Stomach (tissue), 8 donors: ENCODE measurements at regions not wholly inside any gene's neighbourhood (a gene's known extent, or its start where the extent isn't known, plus 50 kb on each side); places are given as distances from the start of the nearest gene placed in this dataset.
"Not testable (repeated sequence)": the region's sequence is repeated elsewhere in the genome, so short reads cannot be mapped to it uniquely, and the experiment has no call there.

Experiments
- DNase-seq, 2 donors: peaks; one replicate each; pipeline versions ENCODE4 v3.0.0 to v3.0.0-alpha.2; 2013 to 2019
- H3K27ac ChIP-seq, 5 donors: fragments of 200-600 bp in 4 of 5; sonication (generic) in 4 of 5; one replicate each; pipeline ENCODE4 v1.5.1; 2013 to 2019; ENCODE audit warnings: mild to moderate bottlenecking in 1 of 5, moderate library complexity in 1 of 5
- H3K27me3 ChIP-seq, 3 donors: fragments of 200-600 bp; sonication (generic); one replicate each; pipeline ENCODE4 v1.5.1; 2017 to 2019; ENCODE audit warnings: mixed run types in 1 of 3
- H3K36me3 ChIP-seq, 4 donors: fragments of 200-600 bp; sonication (generic); 1 replicate in 3 of 4; 2 replicates in 1 of 4; pipeline ENCODE4 v1.5.1; 2016 to 2019
- H3K4me1 ChIP-seq, 4 donors: fragments of 200-600 bp; sonication (generic); one replicate each; pipeline ENCODE4 v1.5.1; 2016 to 2019
- H3K4me3 ChIP-seq, 4 donors: fragments of 200-600 bp; sonication (generic) in 3 of 4; one replicate each; pipeline ENCODE4 v1.5.1; 2016 to 2019; ENCODE audit warnings: mild to moderate bottlenecking in 1 of 4
- H3K9me3 ChIP-seq, 4 donors: fragments of 200-600 bp; sonication (generic); one replicate each; pipeline ENCODE4 v1.5.1; 2016 to 2019
- CTCF ChIP-seq, 7 experiments: fragments of 450-650 bp in 4 of 7; fragments of 200-600 bp in 3 of 7; sonication (generic) in 3 of 7; IDR thresholded peaks; one replicate each; pipeline ENCODE4 v1.5.1; 2016 to 2019; ENCODE audit warnings: antibody characterized with exemption in 7 of 7, control low read depth in 2 of 7, mild to moderate bottlenecking in 1 of 7
- EP300 ChIP-seq: sonication (generic); formaldehyde crosslinking; IDR thresholded peaks from one replicate; pipeline ENCODE4 v1.6.1; 2017; ENCODE audit warnings: antibody characterized with exemption
- POLR2A ChIP-seq, 4 donors: fragments of 450-650 bp; IDR thresholded peaks; one replicate each; pipeline ENCODE4 v1.6.1; 2016; ENCODE audit warnings: antibody characterized with exemption in 4 of 4, control low read depth in 2 of 4, mild to moderate bottlenecking in 1 of 4, moderate library complexity in 1 of 4
- POLR2AphosphoS5 ChIP-seq, 3 donors: sonication (generic); formaldehyde crosslinking; IDR thresholded peaks; one replicate each; pipeline ENCODE4 v1.6.1; 2016; ENCODE audit warnings: antibody characterized with exemption in 3 of 3
- WGBS, 5 donors: extraction: QIAGEN DNeasy Blood & Tissue Kit in 3 of 5; methylation state at CpG; one replicate each; pipeline versions ENCODE4 v1.1.5 to v1.1.7; 2013 to 2018; 5-methylcytosine and 5-hydroxymethylcytosine counted together
- intact Hi-C: fragments of 100-400 bp; cut with DNase I; formaldehyde crosslinking; loops from one replicate; pipeline ENCODE4 v1.15.1; 2023; ENCODE audit warnings: low total_unique reads
- donor health status: healthy with polysubstance abuse.
- donor health status: Bipolar disorder and iron deficiency.
- donor health status: healthy.

- intact Hi-C loops, result no loop called here
- 65 to 79% (median 68%) methylated on average over 5 of the region's 5 CpGs for WGBS, 5 donors
These were observed 213.3 kb upstream of the ZRANB2 start for GRCh38 chr1:71294178-71294577.

GRCh38 chr1:71292203-71292602 lies 211.4 kb upstream of the ZRANB2 start:
- Histone ChIP-seq H3K36me3 (no peaks in the 10 kb centered on the region), H3K27me3 (no peaks in the 10 kb centered on the region), H3K27ac (no peak overlapping the region), H3K4me1 (no peaks in the 10 kb centered on the region), H3K4me3 (no peak overlapping the region), H3K9me3 (no peaks in the 10 kb centered on the region)
- DNase-seq, result no peak
- intact Hi-C loops, result no loop called here
- WGBS, 5 donors, result 78 to 86% (median 85%) methylated on average over 2 of the region's 2 CpGs
- TF ChIP-seq EP300 (no peak), POLR2A (IDR thresholded peaks at IDR 0.05) (no peak), CTCF (IDR thresholded peaks at IDR 0.05) (no peak), POLR2AphosphoS5 (IDR thresholded peaks at IDR 0.05) (no peak)

More at GRCh38 chr1:71294178-71294577, 213.3 kb upstream of the ZRANB2 start:
- no peak overlapping the region for H3K27ac ChIP-seq
- H3K36me3 ChIP-seq, result no peaks in the 10 kb centered on the region
- H3K4me3 ChIP-seq, result no peak overlapping the region
- H3K27me3 ChIP-seq, result no peaks in the 10 kb centered on the region
- DNase-seq, result no peak
- no peak for TF ChIP-seq EP300
- TF ChIP-seq CTCF (IDR thresholded peaks at IDR 0.05), result no peak
- TF ChIP-seq POLR2AphosphoS5 (IDR thresholded peaks at IDR 0.05), result no peak
- TF ChIP-seq POLR2A (IDR thresholded peaks at IDR 0.05), result no peak
- H3K4me1 ChIP-seq, result no peaks in the 10 kb centered on the region
- no peaks in the 10 kb centered on the region for H3K9me3 ChIP-seq

- H3K9me3 ChIP-seq, H3K4me1 ChIP-seq, intact Hi-C loops, H3K36me3 ChIP-seq, H3K27ac ChIP-seq, H3K27me3 ChIP-seq, DNase-seq, H3K4me3 ChIP-seq: not testable (repeated sequence)
- 88 to 94% (median 90%) methylated on average over 5 to 6 of the region's 6 CpGs for WGBS, 5 donors
These were observed 209.8 kb upstream of the ZRANB2 start for GRCh38 chr1:71290506-71291237.

GRCh38 chr1:71285529-71285928 lies 204.7 kb upstream of the ZRANB2 start:
- Histone ChIP-seq H3K27me3 (no peaks in the 10 kb centered on the region), H3K4me1 (no peaks in the 10 kb centered on the region), H3K9me3 (peaks cover 0 to 9% (median 3%) of the 10 kb centered on the region in 4 donors), H3K36me3 (no peaks in the 10 kb centered on the region), H3K4me3 (no peak overlapping the region), H3K27ac (no peak overlapping the region)
- no peak for TF ChIP-seq POLR2A (IDR thresholded peaks at IDR 0.05)
- TF ChIP-seq POLR2AphosphoS5 (IDR thresholded peaks at IDR 0.05), result no peak
- no peak for TF ChIP-seq EP300
- intact Hi-C loops, result no loop called here
- WGBS, 5 donors, result 85 to 94% (median 86%) methylated on average over 1 of the region's 1 CpG
- no peak for DNase-seq

- no peak for TF ChIP-seq EP300
- no peak for TF ChIP-seq CTCF (IDR thresholded peaks at IDR 0.05)
- no peak for TF ChIP-seq POLR2A (IDR thresholded peaks at IDR 0.05)
- no peak for TF ChIP-seq POLR2AphosphoS5 (IDR thresholded peaks at IDR 0.05)
- H3K27me3 ChIP-seq, result no peaks in the 10 kb centered on the region
- H3K4me3 ChIP-seq, result no peak overlapping the region
- no peaks in the 10 kb centered on the region for H3K36me3 ChIP-seq
- no peak for DNase-seq
- intact Hi-C loops, result no loop called here
- H3K9me3 ChIP-seq, result no peaks in the 10 kb centered on the region
- H3K27ac ChIP-seq, result no peak overlapping the region
- H3K4me1 ChIP-seq, result no peaks in the 10 kb centered on the region
These were observed 195.6 kb upstream of the ZRANB2 start for GRCh38 chr1:71276466-71276865.
